ENCODE measurements at regions not wholly inside any gene's neighbourhood (a gene's known extent, or its start where the extent isn't known, plus 50 kb on each side); places are given as distances from the start of the nearest gene placed in this dataset.

GRCh38 chr21:41074396-41075184 lies 93.4 kb upstream of the BACE2 start:
- TF ChIP-seq CTCF (IDR thresholded peaks at IDR 0.05) (no peak), EZH2 (IDR thresholded peaks at IDR 0.05; ENCODE audit: borderline replicate concordance, insufficient read depth, low read depth, low read length, poor library complexity, severe bottlenecking) (no peak)
